NCI-H2227 (cell line): ENCODE measurements at regions not wholly inside any gene's neighbourhood (a gene's known extent, or its start where the extent isn't known, plus 50 kb on each side); places are given as distances from the start of the nearest gene placed in this dataset.

Experiments
- DNase-seq: peaks from one replicate; lab custom pipeline; 2025; ENCODE audit not compliant: unreplicated experiment; lab: John Stamatoyannopoulos, UW

- no peak for DNase-seq
These were observed 290.9 kb downstream of the HS3ST3A1 start for GRCh38 chr17:13310858-13311257.

- no peak for DNase-seq
These were observed 288.6 kb upstream of the ELAC2 start for GRCh38 chr17:13306310-13306962.

- no peak for DNase-seq
These were observed 285.2 kb upstream of the ELAC2 start for GRCh38 chr17:13302983-13303382.

- DNase-seq, result no peak
These were observed 284.6 kb upstream of the ELAC2 start for GRCh38 chr17:13302419-13302818.

GRCh38 chr17:13297183-13297582, 279.4 kb upstream of the ELAC2 start:
- no peak for DNase-seq

GRCh38 chr17:13293421-13293820, 275.6 kb upstream of the ELAC2 start:
- no peak for DNase-seq

- DNase-seq, result no peak
These were observed 274.5 kb upstream of the ELAC2 start for GRCh38 chr17:13292291-13292690.

GRCh38 chr17:13288248-13288647, 270.4 kb upstream of the ELAC2 start:
- no peak for DNase-seq

GRCh38 chr17:13287226-13287625, 269.4 kb upstream of the ELAC2 start:
- DNase-seq, result no peak

GRCh38 chr17:13283606-13284005, 265.8 kb upstream of the ELAC2 start:
- no peak for DNase-seq

GRCh38 chr17:13281626-13282025, 263.8 kb upstream of the ELAC2 start:
- DNase-seq, result no peak

GRCh38 chr17:13273806-13274205, 256.0 kb upstream of the ELAC2 start:
- no peak for DNase-seq

- no peak for DNase-seq
These were observed 254.5 kb upstream of the ELAC2 start for GRCh38 chr17:13272296-13272695.

- DNase-seq, result no peak
These were observed 251.2 kb upstream of the ELAC2 start for GRCh38 chr17:13268791-13269595.

- DNase-seq, result no peak
These were observed 248.8 kb upstream of the ELAC2 start for GRCh38 chr17:13266606-13267005.

GRCh38 chr17:13265311-13265710, 247.5 kb upstream of the ELAC2 start:
- no peak for DNase-seq

GRCh38 chr17:13263746-13264145, 245.9 kb upstream of the ELAC2 start:
- DNase-seq, result no peak

- DNase-seq, result no peak
These were observed 238.7 kb upstream of the ELAC2 start for GRCh38 chr17:13256545-13256944.

GRCh38 chr17:13253733-13254410, 236.0 kb upstream of the ELAC2 start:
- DNase-seq, result no peak

- no peak for DNase-seq
These were observed 226.7 kb upstream of the ELAC2 start for GRCh38 chr17:13244513-13244912.

- no peak for DNase-seq
These were observed 225.8 kb upstream of the ELAC2 start for GRCh38 chr17:13243585-13243984.

GRCh38 chr17:13240851-13241250, 223.0 kb upstream of the ELAC2 start:
- DNase-seq, result no peak
